Activated CD4-positive, alpha-beta memory T cell treated with anti-CD3 and anti-CD28 coated beads, Interleukin-2, amount 10 ng/mL, durations not matched to agents 7 days and 5 days (primary cell): ENCODE measurements at regions not wholly inside any gene's neighbourhood (a gene's known extent, or its start where the extent isn't known, plus 50 kb on each side); places are given as distances from the start of the nearest gene placed in this dataset.
"Not testable (repeated sequence)": the region's sequence is repeated elsewhere in the genome, so short reads cannot be mapped to it uniquely, and the experiment has no call there.

Experiments used
- CTCF ChIA-PET: fragments of 350-600 bp; sonication (Branson Sonifier 250); formaldehyde crosslinking; loops from one replicate; lab custom pipeline; 2021; ENCODE audit warnings: antibody characterized with exemption, inconsistent platforms; lab: Charles Lee
- POLR2A ChIA-PET: fragments of 350-600 bp; sonication (Branson Sonifier 250); formaldehyde crosslinking; loops from one replicate; lab custom pipeline; 2021; ENCODE audit warnings: antibody characterized with exemption; lab: Charles Lee
- DNase-seq: peaks from one replicate; pipeline ENCODE4 v3.0.0-alpha.2; 2020
- H3K27ac Mint-ChIP-seq: one replicate; pipeline ENCODE4 v1.8.0; 2021; ENCODE audit warnings: mild to moderate bottlenecking, mixed read lengths
- H3K27me3 Mint-ChIP-seq: one replicate; pipeline ENCODE4 v1.8.0; 2021; ENCODE audit warnings: mixed read lengths
- H3K36me3 Mint-ChIP-seq: one replicate; pipeline ENCODE4 v1.8.0; 2021; ENCODE audit warnings: low read depth, mixed read lengths
- H3K4me1 Mint-ChIP-seq: one replicate; pipeline ENCODE4 v1.8.0; 2021; ENCODE audit warnings: mixed read lengths
- H3K4me3 Mint-ChIP-seq: one replicate; pipeline ENCODE4 v1.8.0; 2021; ENCODE audit warnings: mild to moderate bottlenecking, mixed read lengths
- H3K9me3 Mint-ChIP-seq: one replicate; pipeline ENCODE4 v1.8.0; 2021; ENCODE audit warnings: mixed read lengths

DNA sequence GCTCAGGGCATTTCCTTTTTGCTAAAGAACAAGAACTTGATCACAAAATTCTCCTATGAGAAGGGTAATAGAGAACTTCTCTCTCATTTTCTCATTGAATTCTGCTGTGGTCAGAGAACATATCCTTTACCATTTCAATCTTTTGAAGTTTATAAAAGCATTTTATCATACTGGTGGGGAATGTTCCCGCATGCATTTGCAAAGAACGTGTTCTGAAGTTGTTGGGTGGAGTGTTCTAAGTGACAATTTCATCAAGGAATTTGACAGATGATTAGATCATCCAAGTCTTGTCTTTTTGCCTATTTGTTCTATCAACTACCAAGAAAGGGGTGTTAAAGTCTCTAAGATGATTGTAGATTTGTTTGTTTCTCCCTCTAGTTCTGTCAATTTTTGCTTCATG lies 163.4 kb upstream of the FREM1 start:
- H3K4me3 Mint-ChIP-seq: no peak overlapping the region
- ChIA-PET CTCF (no interaction called here), POLR2A (no interaction called here)
- H3K4me1 Mint-ChIP-seq: no peaks in the 10 kb centered on the region
- H3K27ac Mint-ChIP-seq: no peak overlapping the region
- no peaks in the 10 kb centered on the region for H3K9me3 Mint-ChIP-seq
- peaks cover 8% of the 10 kb centered on the region for H3K27me3 Mint-ChIP-seq
- H3K36me3 Mint-ChIP-seq: no peaks in the 10 kb centered on the region
- no peak for DNase-seq

DNA sequence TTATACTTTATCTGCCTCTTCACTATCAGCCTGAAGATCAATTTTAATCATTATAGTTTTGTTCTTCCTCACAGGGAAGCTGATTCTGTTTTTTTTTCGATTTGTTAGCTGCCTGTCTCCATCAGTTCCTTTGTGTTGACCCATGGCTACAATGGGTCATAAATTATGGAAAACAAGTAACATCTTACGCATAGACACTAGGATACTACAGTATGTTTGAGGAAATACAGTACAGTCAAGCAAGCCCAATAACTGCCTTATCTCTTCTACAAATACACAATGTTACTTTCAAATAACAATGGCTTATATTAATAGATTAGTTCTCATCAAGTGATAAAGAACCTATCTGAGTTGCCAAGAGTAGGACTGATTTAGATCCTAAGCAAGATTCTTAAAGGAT lies 160.5 kb upstream of the FREM1 start:
- H3K27me3 Mint-ChIP-seq: peaks cover 10% of the 10 kb centered on the region
- no peaks in the 10 kb centered on the region for H3K9me3 Mint-ChIP-seq
- no peak overlapping the region for H3K4me3 Mint-ChIP-seq
- H3K36me3 Mint-ChIP-seq: no peaks in the 10 kb centered on the region
- H3K4me1 Mint-ChIP-seq: no peaks in the 10 kb centered on the region
- no peak for DNase-seq
- ChIA-PET CTCF (no interaction called here), POLR2A (no interaction called here)
- H3K27ac Mint-ChIP-seq: no peak overlapping the region

DNA sequence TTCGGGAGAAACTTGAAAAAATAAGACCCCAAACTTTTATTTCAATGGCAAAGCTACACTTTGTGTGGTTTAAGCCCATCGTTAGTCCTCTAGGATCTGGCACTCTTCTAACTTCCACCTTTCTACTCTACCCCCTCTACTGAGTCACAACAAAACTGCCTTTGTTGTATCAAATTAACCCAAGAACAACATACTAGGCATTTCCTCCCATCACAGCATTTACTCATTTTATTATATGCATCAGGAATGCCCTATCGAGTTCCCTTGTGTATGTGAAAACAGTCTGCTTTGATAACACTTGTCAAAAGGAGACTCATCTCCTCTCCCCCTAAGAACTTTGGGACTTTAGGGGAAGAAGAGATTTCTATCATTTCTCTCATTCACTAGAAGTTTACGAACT lies 158.9 kb upstream of the FREM1 start:
- POLR2A ChIA-PET: no interaction called here
- H3K4me1 Mint-ChIP-seq: no peaks in the 10 kb centered on the region
- no peak for DNase-seq
- no peaks in the 10 kb centered on the region for H3K36me3 Mint-ChIP-seq
- H3K27me3 Mint-ChIP-seq: peaks cover 9% of the 10 kb centered on the region
- CTCF ChIA-PET: no interaction called here
- H3K9me3 Mint-ChIP-seq: no peaks in the 10 kb centered on the region
- no peak overlapping the region for H3K27ac Mint-ChIP-seq
- no peak overlapping the region for H3K4me3 Mint-ChIP-seq

DNA sequence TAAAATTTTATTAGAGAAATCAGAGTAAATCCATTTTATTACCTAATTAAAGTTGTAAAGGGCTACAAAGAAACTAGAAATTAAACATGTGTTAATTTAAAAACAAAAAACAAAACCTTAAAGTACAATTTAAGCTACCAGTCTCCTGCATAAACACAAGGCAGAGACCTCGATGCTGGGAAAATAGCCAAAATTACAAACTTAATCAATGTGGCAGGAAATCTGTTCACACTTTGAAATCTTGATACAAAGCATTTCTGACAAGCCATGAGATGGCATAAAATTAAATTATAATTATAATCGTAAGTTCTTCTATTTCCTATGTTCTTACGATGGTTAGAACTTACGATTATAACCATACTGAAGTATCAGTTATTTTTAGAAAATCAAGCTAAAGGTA lies 158.0 kb upstream of the FREM1 start:
- ChIA-PET CTCF (no interaction called here), POLR2A (no interaction called here)
- no peaks in the 10 kb centered on the region for H3K4me1 Mint-ChIP-seq
- H3K4me3 Mint-ChIP-seq: no peak overlapping the region
- no peaks in the 10 kb centered on the region for H3K9me3 Mint-ChIP-seq
- no peaks in the 10 kb centered on the region for H3K36me3 Mint-ChIP-seq
- H3K27me3 Mint-ChIP-seq: peaks cover 9% of the 10 kb centered on the region
- no peak for DNase-seq
- H3K27ac Mint-ChIP-seq: no peak overlapping the region

DNA sequence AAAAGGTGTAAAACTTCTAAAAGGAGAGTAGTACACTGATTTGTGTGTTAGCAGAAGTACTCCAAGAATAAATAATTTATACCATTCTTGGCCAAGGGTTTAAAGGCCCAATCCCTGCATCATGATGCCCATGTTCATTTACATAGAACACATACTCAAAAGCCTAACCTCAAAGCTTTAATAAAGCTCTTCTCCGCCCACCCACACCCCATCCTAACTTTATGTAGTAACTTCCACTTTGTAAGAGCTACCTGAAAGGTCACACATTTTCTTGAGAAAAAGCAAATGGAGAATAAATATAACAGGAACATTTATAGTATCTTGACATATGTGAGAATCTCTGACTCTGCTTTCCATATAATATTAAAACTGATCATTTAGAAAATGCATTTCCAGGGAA lies 148.8 kb upstream of the FREM1 start:
- H3K4me1 Mint-ChIP-seq: no peaks in the 10 kb centered on the region
- H3K4me3 Mint-ChIP-seq: no peak overlapping the region
- no peaks in the 10 kb centered on the region for H3K27me3 Mint-ChIP-seq
- ChIA-PET POLR2A (no interaction called here), CTCF (no interaction called here)
- no peak for DNase-seq
- no peaks in the 10 kb centered on the region for H3K9me3 Mint-ChIP-seq
- no peak overlapping the region for H3K27ac Mint-ChIP-seq
- no peaks in the 10 kb centered on the region for H3K36me3 Mint-ChIP-seq

DNA sequence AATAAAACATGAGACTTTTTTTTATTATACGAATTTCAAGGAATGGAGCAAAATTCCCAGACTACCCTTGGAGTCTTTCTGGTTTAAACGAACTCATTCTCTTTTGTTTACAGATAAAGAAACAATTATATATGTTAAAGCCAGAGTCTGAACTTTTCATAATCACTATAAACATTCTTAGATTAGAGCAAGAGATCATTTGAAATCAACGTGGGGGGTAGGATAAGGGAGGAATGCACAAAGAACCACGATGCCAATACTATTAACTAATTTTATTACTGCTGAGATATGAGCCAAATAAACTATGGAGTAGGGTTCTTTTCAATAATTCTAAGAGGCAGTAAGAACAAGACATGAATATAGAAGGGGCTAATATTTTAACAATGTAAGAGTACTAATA lies 148.0 kb upstream of the FREM1 start:
- DNase-seq: no peak
- ChIA-PET CTCF (no interaction called here), POLR2A (no interaction called here)
- Mint-ChIP-seq H3K9me3 (no peaks in the 10 kb centered on the region), H3K36me3 (no peaks in the 10 kb centered on the region), H3K4me1 (no peaks in the 10 kb centered on the region), H3K27me3 (no peaks in the 10 kb centered on the region), H3K27ac (no peak overlapping the region), H3K4me3 (no peak overlapping the region)

DNA sequence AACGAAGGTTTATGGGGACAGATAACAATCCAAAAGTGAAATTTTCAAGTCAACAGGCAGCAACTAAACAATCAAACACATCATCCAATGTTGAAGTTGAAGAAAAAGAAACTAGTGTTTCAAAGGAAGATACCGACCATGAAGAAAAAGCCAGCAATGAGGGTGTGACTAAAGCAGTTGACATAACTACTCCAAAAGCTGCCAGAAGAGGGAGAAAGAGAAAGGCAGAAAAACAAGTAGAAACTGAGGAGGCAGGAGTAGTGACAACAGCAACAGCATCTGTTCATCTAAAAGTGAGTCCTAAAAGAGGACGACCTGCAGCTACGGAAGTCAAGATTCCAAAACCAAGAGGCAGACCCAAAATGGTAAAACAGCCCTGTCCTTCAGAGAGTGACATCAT lies 145.1 kb upstream of the FREM1 start:
- H3K27me3 Mint-ChIP-seq, H3K4me1 Mint-ChIP-seq, H3K9me3 Mint-ChIP-seq, POLR2A ChIA-PET, CTCF ChIA-PET, H3K36me3 Mint-ChIP-seq, H3K4me3 Mint-ChIP-seq, DNase-seq, H3K27ac Mint-ChIP-seq: not testable (repeated sequence)

DNA sequence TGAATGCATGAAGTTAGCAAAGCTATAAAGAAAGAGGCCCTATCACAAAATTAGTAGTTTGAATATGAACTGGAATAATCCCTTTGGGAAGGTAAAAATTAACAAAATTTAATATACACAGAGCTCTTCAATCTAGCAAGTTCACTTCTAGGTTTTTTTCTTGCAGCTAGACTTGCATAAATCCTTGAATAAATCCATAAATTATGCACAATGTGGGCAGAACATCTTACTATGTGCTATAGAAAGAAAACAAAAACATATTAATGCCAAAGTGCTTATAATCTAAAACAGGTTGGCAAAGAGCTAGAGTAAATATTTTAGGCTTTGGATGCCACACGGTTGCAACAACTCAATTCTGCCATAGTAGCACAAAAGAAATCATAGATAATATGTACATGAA lies 138.5 kb upstream of the FREM1 start:
- no peaks in the 10 kb centered on the region for H3K4me1 Mint-ChIP-seq
- H3K27ac Mint-ChIP-seq: no peak overlapping the region
- ChIA-PET POLR2A (no interaction called here), CTCF (no interaction called here)
- no peaks in the 10 kb centered on the region for H3K36me3 Mint-ChIP-seq
- H3K27me3 Mint-ChIP-seq: no peaks in the 10 kb centered on the region
- no peak overlapping the region for H3K4me3 Mint-ChIP-seq
- no peak for DNase-seq
- H3K9me3 Mint-ChIP-seq: no peaks in the 10 kb centered on the region

DNA sequence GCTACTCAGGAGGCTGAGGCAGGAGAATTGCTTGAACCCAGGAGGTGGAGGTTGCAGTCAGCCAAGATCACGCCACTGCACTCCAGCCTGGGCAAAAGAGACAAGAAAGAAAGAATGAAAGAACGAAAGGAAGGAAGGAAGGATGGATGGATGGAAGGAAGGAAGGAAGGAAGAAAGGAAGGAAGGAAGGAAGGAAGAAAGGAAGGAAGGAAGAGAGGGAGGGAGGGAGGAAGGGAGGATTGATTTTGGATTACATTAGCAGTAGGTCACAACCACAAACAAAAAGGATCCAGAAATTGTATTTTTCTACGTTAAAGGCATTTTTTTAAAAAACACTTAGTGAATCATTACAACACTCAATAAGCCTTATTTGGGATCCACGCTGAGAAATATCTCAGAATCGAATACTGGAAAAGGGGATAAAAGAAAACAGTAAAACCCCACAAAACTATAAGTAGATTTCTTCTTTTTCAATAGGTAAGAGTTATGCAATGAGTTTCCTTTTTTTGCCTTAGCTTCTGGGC lies 136.9 kb upstream of the FREM1 start:
- Mint-ChIP-seq H3K27ac (no peak overlapping the region), H3K4me3 (no peak overlapping the region), H3K9me3 (no peaks in the 10 kb centered on the region), H3K27me3 (no peaks in the 10 kb centered on the region), H3K36me3 (no peaks in the 10 kb centered on the region), H3K4me1 (no peaks in the 10 kb centered on the region)
- CTCF ChIA-PET: no interaction called here
- no peak for DNase-seq
- POLR2A ChIA-PET: no interaction called here

DNA sequence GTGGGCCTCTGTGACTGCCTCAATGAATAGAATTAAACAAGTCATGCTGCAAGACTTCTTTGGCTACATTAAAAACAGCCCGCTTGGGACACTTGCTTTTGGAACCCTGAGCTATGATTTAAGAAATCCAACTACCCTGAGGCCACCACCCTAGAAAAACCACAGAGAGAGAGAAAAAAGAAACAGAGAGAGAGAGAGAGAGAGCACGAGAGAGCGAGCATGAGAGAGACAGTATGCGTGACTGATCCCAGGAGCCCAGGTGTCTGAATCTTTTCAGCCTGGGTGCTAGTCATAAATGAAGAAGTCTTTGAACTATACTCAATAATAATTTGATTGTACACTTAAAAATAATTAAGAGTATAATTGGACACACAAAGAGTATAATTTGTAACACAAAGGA lies 123.1 kb upstream of the FREM1 start:
- no peak overlapping the region for H3K4me3 Mint-ChIP-seq
- ChIA-PET POLR2A (no interaction called here), CTCF (no interaction called here)
- H3K27ac Mint-ChIP-seq: no peak overlapping the region
- H3K36me3 Mint-ChIP-seq: no peaks in the 10 kb centered on the region
- H3K4me1 Mint-ChIP-seq: no peaks in the 10 kb centered on the region
- no peak for DNase-seq
- no peaks in the 10 kb centered on the region for H3K9me3 Mint-ChIP-seq
- H3K27me3 Mint-ChIP-seq: no peaks in the 10 kb centered on the region

DNA sequence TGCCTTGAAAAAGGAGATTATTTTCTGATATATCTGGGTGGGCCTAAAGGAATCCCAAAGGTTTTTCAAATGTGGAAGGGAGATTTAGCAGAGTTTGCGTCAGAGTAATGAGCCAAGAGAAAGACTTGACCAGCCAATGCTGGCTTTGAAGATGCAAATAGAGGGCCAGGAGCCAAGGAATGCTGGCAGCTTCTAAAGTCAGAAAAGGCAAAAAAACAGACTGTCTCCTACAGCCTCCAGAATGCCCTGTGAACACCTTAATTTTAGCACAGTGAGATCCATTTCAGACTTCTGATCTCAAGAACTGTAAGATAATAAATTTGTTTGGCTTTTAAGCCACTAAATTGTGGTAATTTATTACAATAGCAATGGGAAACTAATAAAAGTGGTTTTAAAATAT lies 122.6 kb upstream of the FREM1 start:
- no peaks in the 10 kb centered on the region for H3K36me3 Mint-ChIP-seq
- no peak overlapping the region for H3K4me3 Mint-ChIP-seq
- no peaks in the 10 kb centered on the region for H3K4me1 Mint-ChIP-seq
- no peaks in the 10 kb centered on the region for H3K9me3 Mint-ChIP-seq
- no peaks in the 10 kb centered on the region for H3K27me3 Mint-ChIP-seq
- ChIA-PET CTCF (no interaction called here), POLR2A (no interaction called here)
- no peak overlapping the region for H3K27ac Mint-ChIP-seq
- DNase-seq: no peak

DNA sequence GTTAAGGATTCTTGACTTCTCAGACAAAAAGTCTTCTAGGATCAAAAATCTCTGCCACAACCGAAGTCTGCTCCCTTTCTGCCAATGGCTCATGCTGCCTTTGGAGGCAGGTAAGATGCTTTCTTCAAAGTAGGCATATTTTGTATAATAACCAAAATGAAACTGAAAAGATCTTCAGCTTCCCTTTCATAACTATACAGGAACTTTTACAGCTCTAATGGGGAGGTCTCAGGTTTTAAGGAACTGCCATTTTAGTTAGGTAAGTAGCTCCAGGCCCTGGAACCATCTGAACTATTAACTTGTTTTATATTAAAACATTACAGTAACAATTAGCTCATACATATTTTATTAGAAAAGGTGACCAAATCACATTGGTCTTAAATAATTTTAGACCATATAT lies 110.9 kb upstream of the FREM1 start:
- Mint-ChIP-seq H3K4me3 (no peak overlapping the region), H3K27ac (no peak overlapping the region), H3K36me3 (no peaks in the 10 kb centered on the region), H3K27me3 (no peaks in the 10 kb centered on the region), H3K9me3 (peaks cover 2% of the 10 kb centered on the region), H3K4me1 (no peaks in the 10 kb centered on the region)
- POLR2A ChIA-PET: interaction anchor here (1.2 kb wide), 1 partner anchor 11 kb away, joined by 3 read pairs; no protein-coding TSS in a partner anchor
- CTCF ChIA-PET: no interaction called here
- DNase-seq: no peak

DNA sequence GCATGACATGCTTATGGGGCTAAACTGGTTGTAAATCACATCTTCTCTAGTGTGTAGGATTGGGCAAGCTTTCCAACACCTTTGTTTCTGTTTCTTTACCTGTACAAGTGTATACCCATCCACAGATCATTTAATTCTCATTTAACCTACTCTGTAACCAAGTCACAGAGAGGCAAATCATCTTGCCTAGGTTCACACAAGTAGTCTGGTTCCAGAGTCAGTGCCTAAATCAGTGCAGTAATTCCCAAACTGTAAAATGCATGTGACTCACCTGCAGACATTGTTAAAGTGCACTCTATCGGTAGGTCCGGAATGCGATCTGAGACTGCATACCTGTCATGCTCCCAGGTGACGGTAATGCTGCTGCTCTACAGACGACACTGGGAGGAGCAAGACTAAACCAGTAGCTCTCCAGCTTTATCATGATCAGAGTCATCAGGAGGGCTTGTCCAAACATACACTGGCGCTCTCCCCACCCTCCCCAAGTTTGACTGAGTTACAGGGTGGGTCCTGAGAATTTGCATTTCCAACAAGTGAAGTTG lies 107.9 kb upstream of the FREM1 start:
- POLR2A ChIA-PET: no interaction called here
- Mint-ChIP-seq H3K4me1 (no peaks in the 10 kb centered on the region), H3K9me3 (no peaks in the 10 kb centered on the region), H3K27me3 (no peaks in the 10 kb centered on the region), H3K27ac (no peak overlapping the region), H3K36me3 (no peaks in the 10 kb centered on the region), H3K4me3 (no peak overlapping the region)
- CTCF ChIA-PET: no interaction called here
- no peak for DNase-seq

DNA sequence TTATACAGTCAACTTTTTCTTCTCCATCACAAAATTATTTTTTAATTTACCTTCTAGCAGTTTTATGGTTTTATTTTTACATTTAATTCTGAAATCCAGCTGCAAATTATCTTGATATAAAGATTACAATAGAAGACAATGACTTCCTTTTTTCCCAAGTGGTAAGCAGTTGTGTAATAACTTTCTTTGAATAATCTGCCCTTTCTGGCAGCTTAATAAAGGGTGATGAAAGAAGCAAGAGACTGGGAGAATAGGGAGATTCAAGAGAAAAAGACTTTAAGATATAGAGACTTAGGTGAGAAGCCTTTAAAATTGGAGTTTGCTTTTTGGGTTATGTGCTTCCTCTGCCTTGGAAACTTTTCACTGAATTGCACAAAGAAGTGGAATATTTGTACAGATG lies 100.4 kb upstream of the FREM1 start:
- Mint-ChIP-seq H3K4me3 (no peak overlapping the region), H3K27ac (no peak overlapping the region)
- POLR2A ChIA-PET: no interaction called here

More for the DNA sequence above, 100.4 kb upstream of the FREM1 start:
- no peaks in the 10 kb centered on the region for H3K4me1 Mint-ChIP-seq
- H3K27me3 Mint-ChIP-seq: no peaks in the 10 kb centered on the region
- H3K9me3 Mint-ChIP-seq: no peaks in the 10 kb centered on the region
- H3K36me3 Mint-ChIP-seq: no peaks in the 10 kb centered on the region
- no peak for DNase-seq
- CTCF ChIA-PET: no interaction called here
